Sigmoid colon (tissue), 4 donors: ENCODE measurements at regions not wholly inside any gene's neighbourhood (a gene's known extent, or its start where the extent isn't known, plus 50 kb on each side); places are given as distances from the start of the nearest gene placed in this dataset.

Experiments used
- CTCF ChIP-seq, 4 experiments: fragments of 450-650 bp in 3 of 4; fragments of 200-600 bp in 1 of 4; IDR thresholded peaks; one replicate each; pipeline ENCODE4 v1.5.1; 2016 to 2019; ENCODE audit warnings: antibody characterized with exemption in 4 of 4, mild to moderate bottlenecking in 3 of 4, moderate library complexity in 2 of 4
- EP300 ChIP-seq, 4 donors: sonication (generic); formaldehyde crosslinking; IDR thresholded peaks; one replicate each; pipeline ENCODE4 v1.6.1; 2017; ENCODE audit warnings: antibody characterized with exemption in 4 of 4
- POLR2A ChIP-seq, 2 donors: fragments of 450-650 bp; IDR thresholded peaks; one replicate each; pipeline ENCODE4 v1.6.1; 2016; ENCODE audit warnings: antibody characterized with exemption in 2 of 2, mild to moderate bottlenecking in 2 of 2, moderate library complexity in 2 of 2
- POLR2AphosphoS5 ChIP-seq, 4 donors: sonication (generic); formaldehyde crosslinking; IDR thresholded peaks; one replicate each; pipeline ENCODE4 v1.6.1; 2017; ENCODE audit warnings: antibody characterized with exemption in 4 of 4

- TF ChIP-seq POLR2A (IDR thresholded peaks at IDR 0.05) (no peak), CTCF (IDR thresholded peaks at IDR 0.05) (no peak), POLR2AphosphoS5 (IDR thresholded peaks at IDR 0.05) (no peak), EP300 (IDR thresholded peaks at IDR 0.05) (no peak)
Measured at GRCh38 chr3:25377042-25377441, 51.0 kb upstream of the RARB start.
